H9 (cell line): ENCODE measurements at regions not wholly inside any gene's neighbourhood (a gene's known extent, or its start where the extent isn't known, plus 50 kb on each side); places are given as distances from the start of the nearest gene placed in this dataset.

ENCODE experiments used
- DNase-seq: peaks from one replicate; pipeline ENCODE4 v3.0.0-alpha.2; 2017
- H2AFZ ChIP-seq: one replicate; pipeline ENCODE4 v1.6.1; 2013; ENCODE audit warnings: mild to moderate bottlenecking, low read length, control low read depth, moderate library complexity
- H2AK5ac ChIP-seq: 2 replicates; pipeline ENCODE4 v1.6.1; 2013; ENCODE audit warnings: low read length, control low read depth, mixed read lengths; ENCODE audit not compliant: insufficient read length
- H2BK120ac ChIP-seq: one replicate; pipeline ENCODE4 v1.6.1; 2013; ENCODE audit warnings: low read depth, mild to moderate bottlenecking, low read length, control low read depth, inconsistent platforms; ENCODE audit not compliant: poor library complexity, severe bottlenecking
- H2BK12ac ChIP-seq: 2 replicates; pipeline ENCODE4 v1.6.1; 2013; ENCODE audit warnings: low read length, control low read depth, mixed read lengths, low read depth; ENCODE audit not compliant: insufficient read length
- H2BK15ac ChIP-seq: 2 replicates; pipeline ENCODE4 v1.6.1; 2013; ENCODE audit warnings: low read depth, low read length, control low read depth
- H2BK20ac ChIP-seq: one replicate; pipeline ENCODE4 v1.6.1; 2013; ENCODE audit warnings: low read depth, mild to moderate bottlenecking, low read length, control low read depth, inconsistent platforms; ENCODE audit not compliant: poor library complexity, severe bottlenecking
- H2BK5ac ChIP-seq: 2 replicates; pipeline ENCODE4 v1.6.1; 2013; ENCODE audit warnings: low read length, control low read depth, mixed read lengths; ENCODE audit not compliant: insufficient read length
- H3K14ac ChIP-seq: 2 replicates; pipeline ENCODE4 v1.6.1; 2013; ENCODE audit warnings: low read length, control low read depth; ENCODE audit not compliant: insufficient read depth
- H3K18ac ChIP-seq: 2 replicates; pipeline ENCODE4 v1.6.1; 2013; ENCODE audit warnings: low read depth, mild to moderate bottlenecking, mixed read lengths, low read length, control low read depth; ENCODE audit not compliant: insufficient read length
- H3K23ac ChIP-seq: 2 replicates; pipeline ENCODE4 v1.6.1; 2013; ENCODE audit warnings: low read length, control low read depth, mixed read lengths, low read depth; ENCODE audit not compliant: insufficient read length
- H3K23me2 ChIP-seq: 2 replicates; pipeline ENCODE4 v1.6.1; 2013; ENCODE audit warnings: low read depth, mild to moderate bottlenecking, mixed read lengths, low read length, control low read depth; ENCODE audit not compliant: insufficient read length, poor library complexity, severe bottlenecking
- H3K27ac ChIP-seq: 2 replicates; pipeline ENCODE4 v1.5.1; 2013; ENCODE audit warnings: low read length, control low read depth, mixed read lengths, low read depth; ENCODE audit not compliant: insufficient read length
- H3K27me3 ChIP-seq: 2 replicates; pipeline ENCODE4 v1.6.1; 2013; ENCODE audit warnings: low read length, control low read depth, inconsistent platforms; ENCODE audit not compliant: insufficient read depth
- H3K4ac ChIP-seq: 2 replicates; pipeline ENCODE4 v1.6.1; 2013; ENCODE audit warnings: low read depth, mild to moderate bottlenecking, control low read depth, inconsistent platforms, low read length, moderate library complexity
- H3K4me1 ChIP-seq: 2 replicates; pipeline ENCODE4 v1.6.1; 2013; ENCODE audit warnings: low read length, control low read depth, inconsistent platforms; ENCODE audit not compliant: insufficient read depth
- H3K4me2 ChIP-seq: 2 replicates; pipeline ENCODE4 v1.6.1; 2013; ENCODE audit warnings: low read length, control low read depth, mixed read lengths; ENCODE audit not compliant: insufficient read length, insufficient read depth
- H3K56ac ChIP-seq: 2 replicates; pipeline ENCODE4 v1.6.1; 2013; ENCODE audit warnings: low read depth, mild to moderate bottlenecking, mixed read lengths, low read length, control low read depth; ENCODE audit not compliant: insufficient read length
- H3K79me1 ChIP-seq: 2 replicates; pipeline ENCODE4 v1.6.1; 2013; ENCODE audit warnings: low read depth, mild to moderate bottlenecking, moderate library complexity, low read length, control low read depth, inconsistent platforms; ENCODE audit not compliant: insufficient read depth, poor library complexity, severe bottlenecking
- H3K79me2 ChIP-seq: 2 replicates; pipeline ENCODE4 v1.6.1; 2013; ENCODE audit warnings: low read length, control low read depth, inconsistent platforms; ENCODE audit not compliant: insufficient read depth
- H3K9ac ChIP-seq: 2 replicates; pipeline ENCODE4 v1.6.1; 2013; ENCODE audit warnings: low read length, control low read depth, mixed read lengths; ENCODE audit not compliant: insufficient read length; ENCODE audit errors: extremely low read depth
- H3K9me3 ChIP-seq: one replicate; pipeline ENCODE4 v1.6.1; 2013; ENCODE audit warnings: low read depth, low read length, inconsistent platforms; ENCODE audit not compliant: control insufficient read depth
- H3T11ph ChIP-seq: one replicate; pipeline ENCODE4 v1.6.1; 2013; ENCODE audit warnings: mild to moderate bottlenecking, low read length, control low read depth, inconsistent platforms
- H4K20me1 ChIP-seq: one replicate; pipeline ENCODE4 v1.6.1; 2013; ENCODE audit not compliant: control insufficient read depth, insufficient read length, insufficient read depth
- H4K5ac ChIP-seq: 2 replicates; pipeline ENCODE4 v1.6.1; 2013; ENCODE audit warnings: low read depth, mild to moderate bottlenecking, mixed read lengths, low read length, control low read depth; ENCODE audit not compliant: insufficient read length
- H4K8ac ChIP-seq: replicated peaks from 2 replicates; pipeline ENCODE4 v1.6.1; 2013; ENCODE audit warnings: low read length, control low read depth, mixed read lengths, low read depth; ENCODE audit not compliant: insufficient read length
- H4K91ac ChIP-seq: 2 replicates; pipeline ENCODE4 v1.6.1; 2013; ENCODE audit warnings: low read depth, mild to moderate bottlenecking, moderate library complexity, mixed read lengths, low read length, control low read depth; ENCODE audit not compliant: insufficient read length
- H3K27ac Mint-ChIP-seq, 3 experiments: 2 replicates in 2 of 3; 3 replicates in 1 of 3; pipeline ENCODE4 v1.8.0; 2020 to 2021; ENCODE audit warnings: mixed read lengths in 3 of 3, mild to moderate bottlenecking in 1 of 3, moderate library complexity in 1 of 3
- H3K27me3 Mint-ChIP-seq: 2 replicates; pipeline ENCODE4 v1.8.0; 2021; ENCODE audit warnings: low read depth, mild to moderate bottlenecking, moderate library complexity, mixed read lengths
- H3K36me3 Mint-ChIP-seq, 3 experiments: 2 replicates in 2 of 3; 3 replicates in 1 of 3; pipeline ENCODE4 v1.8.0; 2020 to 2021; ENCODE audit warnings: low read depth in 3 of 3, mixed read lengths in 3 of 3; ENCODE audit not compliant: insufficient read depth in 1 of 3
- H3K4me1 Mint-ChIP-seq, 2 experiments: 2 replicates each; pipeline ENCODE4 v1.8.0; 2020; ENCODE audit warnings: mixed read lengths in 2 of 2
- H3K4me3 Mint-ChIP-seq, 2 experiments: 2 replicates in 1 of 2; 3 replicates in 1 of 2; pipeline ENCODE4 v1.8.0; 2020 to 2021; ENCODE audit warnings: mild to moderate bottlenecking in 2 of 2, mixed read lengths in 2 of 2, moderate library complexity in 1 of 2
- H3K9me3 Mint-ChIP-seq, 2 experiments: 2 replicates in 1 of 2; 3 replicates in 1 of 2; pipeline ENCODE4 v1.8.0; 2020; ENCODE audit warnings: mild to moderate bottlenecking in 2 of 2, mixed read lengths in 2 of 2, moderate library complexity in 1 of 2
- CTCF ChIP-seq: fragments of 200-600 bp; sonication (generic); conservative IDR thresholded peaks from 3 replicates; pipeline ENCODE4 v1.8.0; 2021; ENCODE audit warnings: antibody characterized with exemption, mild to moderate bottlenecking
- WGBS: extraction: QIAGEN DNeasy Blood & Tissue Kit; methylation state at CpG from one replicate; pipeline ENCODE4 v1.1.7; 2013; ENCODE audit warnings: missing lambda C conversion rate, low lambda C conversion rate, mixed read lengths; ENCODE audit not compliant: insufficient read length; ENCODE audit errors: extremely low coverage; 5-methylcytosine and 5-hydroxymethylcytosine counted together

- H3K23me2 ChIP-seq, result no peaks in the 10 kb centered on the region
- Mint-ChIP-seq H3K36me3 (no peaks in the 10 kb centered on the region; a peak in 1 of 7 replicates), H3K27me3 (no peaks in the 10 kb centered on the region), H3K27ac (peak overlapping the region in 1 of 3 experiments; percentile 35; a peak in 1 of 7 replicates), H3K9me3 (no peaks in the 10 kb centered on the region; a peak in 1 of 5 replicates), H3K4me1 (peaks cover 5% of the 10 kb centered on the region in 2 experiments), H3K4me3 (no peak overlapping the region)
- no peak overlapping the region for H4K91ac ChIP-seq
- H3K23ac ChIP-seq, result no peak overlapping the region
- no peaks in the 10 kb centered on the region for H3K79me2 ChIP-seq
- H3K9me3 ChIP-seq, result no peaks in the 10 kb centered on the region
- TF ChIP-seq CTCF, result no peak
- H3T11ph ChIP-seq, result no peak overlapping the region
- no peaks in the 10 kb centered on the region for H3K79me1 ChIP-seq
- H3K4ac ChIP-seq, result no peak overlapping the region
- H2AFZ ChIP-seq, result no peak overlapping the region
- no peak overlapping the region for H2AK5ac ChIP-seq
- H3K27me3 ChIP-seq, result no peaks in the 10 kb centered on the region
- H3K14ac ChIP-seq, result no peak overlapping the region
- no CpG with 5 or more reads among the region's 4 CpGs for WGBS
- H2BK5ac ChIP-seq, result no peak overlapping the region
- H3K18ac ChIP-seq, result no peak overlapping the region
- H4K8ac ChIP-seq, result no peak overlapping the region
- H3K56ac ChIP-seq, result no peak overlapping the region
- no peaks in the 10 kb centered on the region for H4K20me1 ChIP-seq
- H2BK20ac ChIP-seq, result no peak overlapping the region
- DNase-seq, result peak; percentile 37
- H2BK120ac ChIP-seq, result no peak overlapping the region
- no peak overlapping the region for H2BK15ac ChIP-seq
- H3K27ac ChIP-seq, result no peak overlapping the region
- no peak overlapping the region for H3K4me2 ChIP-seq
- H3K9ac ChIP-seq, result no peak overlapping the region
- no peak overlapping the region for H4K5ac ChIP-seq
- no peaks in the 10 kb centered on the region for H3K4me1 ChIP-seq
- H2BK12ac ChIP-seq, result no peak overlapping the region
These were observed 1220.5 kb upstream of the SLC10A2 start for GRCh38 chr13:104286566-104287290.
